RKO (cell line): ENCODE measurements at regions not wholly inside any gene's neighbourhood (a gene's known extent, or its start where the extent isn't known, plus 50 kb on each side); places are given as distances from the start of the nearest gene placed in this dataset.

ENCODE experiments used
- DNase-seq: peaks from one replicate; pipeline ENCODE4 v3.0.0-alpha.2; 2016; ENCODE audit warnings: low spot score

GRCh38 chr1:11373895-11374747, 101.1 kb downstream of the UBIAD1 start:
- no peak for DNase-seq

- DNase-seq = no peak
Observed at GRCh38 chr1:11374748-11375110, 101.7 kb downstream of the UBIAD1 start.

- DNase-seq = no peak
Observed at GRCh38 chr1:11377001-11377583, 101.9 kb upstream of the DISP3 start.

- no peak for DNase-seq
Observed at GRCh38 chr1:11377954-11378353, 101.0 kb upstream of the DISP3 start.

GRCh38 chr1:11379851-11380250, 99.1 kb upstream of the DISP3 start:
- DNase-seq = no peak

- no peak for DNase-seq
Observed at GRCh38 chr1:11380500-11380899, 98.5 kb upstream of the DISP3 start.

GRCh38 chr1:11383553-11384169, 95.3 kb upstream of the DISP3 start:
- no peak for DNase-seq

- DNase-seq = peak; percentile 73
Observed at GRCh38 chr1:11384170-11384554, 94.8 kb upstream of the DISP3 start.

- no peak for DNase-seq
Observed at GRCh38 chr1:11387829-11388228, 91.1 kb upstream of the DISP3 start.

GRCh38 chr1:11388617-11389016, 90.3 kb upstream of the DISP3 start:
- DNase-seq = no peak

GRCh38 chr1:11391327-11391726, 87.6 kb upstream of the DISP3 start:
- DNase-seq = no peak

- DNase-seq = no peak
Observed at GRCh38 chr1:11391886-11392285, 87.1 kb upstream of the DISP3 start.

GRCh38 chr1:11394592-11395245, 84.2 kb upstream of the DISP3 start:
- no peak for DNase-seq

GRCh38 chr1:11395616-11396015, 83.3 kb upstream of the DISP3 start:
- no peak for DNase-seq

GRCh38 chr1:11397151-11397901, 81.6 kb upstream of the DISP3 start:
- no peak for DNase-seq

GRCh38 chr1:11399250-11399649, 79.7 kb upstream of the DISP3 start:
- no peak for DNase-seq

- no peak for DNase-seq
Observed at GRCh38 chr1:11400155-11400554, 78.8 kb upstream of the DISP3 start.

GRCh38 chr1:11400567-11400966, 78.4 kb upstream of the DISP3 start:
- peak; percentile 20 for DNase-seq

GRCh38 chr1:11406845-11407244, 72.1 kb upstream of the DISP3 start:
- DNase-seq = no peak

GRCh38 chr1:11407301-11407994, 71.5 kb upstream of the DISP3 start:
- DNase-seq = no peak

- DNase-seq = no peak
Observed at GRCh38 chr1:11412141-11412540, 66.8 kb upstream of the DISP3 start.

- no peak for DNase-seq
Observed at GRCh38 chr1:11413986-11414391, 65.0 kb upstream of the DISP3 start.
